GM18507 (cell line): ENCODE measurements at regions not wholly inside any gene's neighbourhood (a gene's known extent, or its start where the extent isn't known, plus 50 kb on each side); places are given as distances from the start of the nearest gene placed in this dataset.
"Not testable (repeated sequence)": the region's sequence is repeated elsewhere in the genome, so short reads cannot be mapped to it uniquely, and the experiment has no call there.

Experiments used
- DNase-seq: peaks from one replicate; pipeline ENCODE4 v3.0.0; 2011; ENCODE audit warnings: low read depth; ENCODE audit not compliant: insufficient read length; ENCODE audit errors: extremely low spot score
- FAIRE-seq: peaks from 2 replicates; lab custom pipeline; 2011; peaks lifted over from hg19 to GRCh38; lab: Jason Lieb, UNC

- not testable (repeated sequence) for FAIRE-seq, DNase-seq
Measured at GRCh38 chrX:76774912-76775311, 347.4 kb downstream of the MAGEE1 start.

GRCh38 chrX:76796311-76796710, 368.8 kb downstream of the MAGEE1 start:
- DNase-seq: no peak
- no peak for FAIRE-seq

- no peak for FAIRE-seq
Measured at GRCh38 chrX:76802708-76803107, 375.2 kb downstream of the MAGEE1 start.

GRCh38 chrX:76815754-76816153, 388.2 kb downstream of the MAGEE1 start:
- no peak for FAIRE-seq

More at GRCh38 chrX:76802708-76803107, 375.2 kb downstream of the MAGEE1 start:
- no peak for DNase-seq

DNA sequence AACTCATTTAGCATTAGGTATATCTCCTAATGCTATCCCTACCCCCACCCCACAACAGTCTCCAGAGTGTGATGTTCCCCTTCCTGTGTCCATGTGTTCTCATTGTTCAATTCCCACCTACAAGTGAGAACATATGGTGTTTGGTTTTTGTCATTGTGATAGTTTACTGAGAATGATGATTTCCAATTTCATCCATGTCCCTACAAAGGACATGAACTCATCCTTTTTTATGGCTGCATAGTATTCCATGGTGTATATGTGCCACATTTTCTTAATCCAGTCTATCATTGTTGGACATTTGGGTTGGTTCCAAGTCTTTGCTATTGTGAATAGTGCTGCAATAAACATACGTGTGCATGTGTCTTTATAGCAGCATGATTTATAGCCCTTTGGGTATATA, 389.8 kb downstream of the MAGEE1 start:
- FAIRE-seq, DNase-seq: not testable (repeated sequence)

More at GRCh38 chrX:76815754-76816153, 388.2 kb downstream of the MAGEE1 start:
- no peak for DNase-seq

- DNase-seq (no peak), FAIRE-seq (no peak)
Measured at GRCh38 chrX:76821276-76821675, 393.8 kb downstream of the MAGEE1 start.

- DNase-seq: no peak
- no peak for FAIRE-seq
Measured at GRCh38 chrX:76827672-76828071, 400.2 kb downstream of the MAGEE1 start.

- not testable (repeated sequence) for DNase-seq, FAIRE-seq
Measured at GRCh38 chrX:76840902-76841301, 413.4 kb downstream of the MAGEE1 start.

- DNase-seq (no peak), FAIRE-seq (no peak)
Measured at GRCh38 chrX:76850851-76851250, 423.3 kb downstream of the MAGEE1 start.

DNA sequence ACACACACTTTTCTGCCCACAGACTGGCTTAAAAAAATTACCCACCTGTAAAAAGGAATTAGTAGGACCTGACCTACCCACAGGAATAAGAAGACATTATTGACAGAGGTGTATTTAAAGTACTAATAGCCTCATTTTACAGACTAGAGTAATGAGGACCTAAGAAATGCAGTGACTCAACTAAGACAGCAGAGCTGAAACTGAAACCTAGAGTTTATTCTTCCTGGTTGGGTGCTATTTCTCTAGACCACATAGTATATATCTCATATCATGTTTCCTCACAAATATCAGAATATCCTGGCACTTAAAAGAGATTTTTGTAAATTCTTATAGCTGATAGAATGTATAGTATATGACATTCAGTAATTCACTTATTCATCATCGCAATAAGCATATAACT, 435.0 kb downstream of the MAGEE1 start:
- DNase-seq: no peak
- FAIRE-seq: no peak

GRCh38 chrX:76893930-76894329, 466.4 kb downstream of the MAGEE1 start:
- no peak for DNase-seq
- FAIRE-seq: no peak

DNA sequence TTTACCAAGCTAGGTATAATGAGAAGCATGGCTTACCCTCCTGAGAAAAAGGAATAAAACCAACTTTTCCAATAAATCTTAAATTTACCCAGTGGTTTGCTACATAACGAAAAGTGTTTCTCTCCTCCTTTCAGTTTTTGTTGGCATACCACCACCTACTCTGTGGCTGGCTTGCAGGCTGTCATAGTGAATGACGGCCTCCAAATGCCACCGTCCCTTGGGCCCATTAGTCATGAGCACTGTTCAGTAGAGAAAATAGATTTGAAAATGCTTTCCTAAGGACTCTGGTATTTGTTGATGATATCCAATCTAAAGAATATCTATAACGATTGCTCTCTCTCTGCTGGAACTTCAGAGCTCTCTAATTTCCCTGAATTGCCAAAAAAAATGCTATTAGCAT, 488.3 kb downstream of the MAGEE1 start:
- no peak for DNase-seq
- no peak for FAIRE-seq

- no peak for FAIRE-seq
- DNase-seq: no peak
Measured at GRCh38 chrX:76918033-76918432, 490.5 kb downstream of the MAGEE1 start.

GRCh38 chrX:76919761-76920160, 492.3 kb downstream of the MAGEE1 start:
- DNase-seq (no peak), FAIRE-seq (no peak)

- DNase-seq (no peak), FAIRE-seq (no peak)
Measured at GRCh38 chrX:76920607-76921006, 493.1 kb downstream of the MAGEE1 start.

DNA sequence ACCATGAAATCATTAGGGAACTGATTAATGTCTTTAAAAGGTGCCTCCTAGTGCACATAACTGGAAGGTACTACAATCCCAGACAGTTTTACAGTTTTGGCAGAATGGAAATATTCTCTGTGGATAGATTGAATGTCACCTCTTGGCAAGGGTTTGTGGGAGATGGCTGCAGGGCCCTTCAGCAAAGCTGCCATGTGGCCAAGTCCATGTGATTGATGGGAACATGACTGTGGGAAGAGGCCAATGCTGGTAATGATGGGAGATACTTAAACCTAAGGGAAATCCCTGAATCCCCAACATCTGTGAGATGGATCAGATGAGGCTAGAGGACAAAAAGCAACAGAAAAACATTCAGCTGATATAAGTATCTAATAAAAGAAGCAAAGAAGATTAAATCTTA, 493.7 kb downstream of the MAGEE1 start:
- FAIRE-seq (no peak), DNase-seq (no peak)

DNA sequence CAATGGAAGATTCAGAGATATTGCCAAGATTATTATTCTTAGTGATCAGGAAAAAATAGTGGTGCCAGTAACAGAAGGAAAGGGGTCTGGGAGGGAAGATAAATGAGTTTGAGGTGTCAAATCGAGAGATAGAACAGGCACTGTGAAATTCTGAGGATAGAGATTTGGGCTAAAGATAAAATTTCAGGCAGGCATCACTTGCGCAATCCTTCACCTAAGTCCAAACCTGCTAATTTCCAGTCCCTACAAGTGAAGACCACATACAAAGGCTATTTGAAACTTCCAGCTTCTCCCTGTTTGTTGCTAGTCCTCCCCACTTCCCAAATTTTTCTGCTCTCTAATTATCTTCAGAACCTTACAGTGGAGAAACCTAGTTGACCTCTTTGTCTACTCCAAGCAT, 494.6 kb downstream of the MAGEE1 start:
- DNase-seq (no peak), FAIRE-seq (no peak)

GRCh38 chrX:76924616-76925015, 497.1 kb downstream of the MAGEE1 start:
- not testable (repeated sequence) for FAIRE-seq, DNase-seq

- DNase-seq (no peak), FAIRE-seq (no peak)
Measured at GRCh38 chrX:76931518-76931917, 504.0 kb downstream of the MAGEE1 start.

GRCh38 chrX:76957485-76957884, 489.7 kb upstream of the FGF16 start:
- no peak for FAIRE-seq
- DNase-seq: no peak

GRCh38 chrX:76971393-76972376, 475.5 kb upstream of the FGF16 start:
- DNase-seq (no peak), FAIRE-seq (no peak)
